Activated T-helper 9 cell treated with anti-CD3 and anti-CD28 coated beads, Interleukin-2, amount 50 U/mL, for 16 hours (primary cell): ENCODE measurements at regions not wholly inside any gene's neighbourhood (a gene's known extent, or its start where the extent isn't known, plus 50 kb on each side); places are given as distances from the start of the nearest gene placed in this dataset.
"Not testable (repeated sequence)": the region's sequence is repeated elsewhere in the genome, so short reads cannot be mapped to it uniquely, and the experiment has no call there.

ENCODE experiments used
- DNase-seq: peaks from one replicate; pipeline ENCODE4 v3.0.0-alpha.2; 2020; ENCODE audit warnings: low read depth

GRCh38 chr1:194067772-194068171 lies 881.4 kb upstream of the B3GALT2 start:
- DNase-seq, result no peak

- DNase-seq, result no peak
Measured at GRCh38 chr1:194062962-194063361, 876.5 kb upstream of the B3GALT2 start.

- no peak for DNase-seq
Measured at GRCh38 chr1:194062526-194062925, 876.1 kb upstream of the B3GALT2 start.

- DNase-seq, result no peak
Measured at GRCh38 chr1:194060481-194060880, 874.1 kb upstream of the B3GALT2 start.

- not testable (repeated sequence) for DNase-seq
Measured at GRCh38 chr1:194058268-194058667, 871.9 kb upstream of the B3GALT2 start.

- DNase-seq, result no peak
Measured at GRCh38 chr1:194056169-194056568, 869.8 kb upstream of the B3GALT2 start.

- DNase-seq, result no peak
Measured at GRCh38 chr1:194055536-194055935, 869.1 kb upstream of the B3GALT2 start.

GRCh38 chr1:194052514-194053338 lies 866.3 kb upstream of the B3GALT2 start:
- DNase-seq, result no peak

GRCh38 chr1:194047921-194048320 lies 861.5 kb upstream of the B3GALT2 start:
- no peak for DNase-seq

- DNase-seq, result no peak
Measured at GRCh38 chr1:194047206-194047605, 860.8 kb upstream of the B3GALT2 start.

- DNase-seq, result no peak
Measured at GRCh38 chr1:194045416-194045815, 859.0 kb upstream of the B3GALT2 start.

- DNase-seq, result no peak
Measured at GRCh38 chr1:194044892-194045291, 858.5 kb upstream of the B3GALT2 start.

GRCh38 chr1:194043984-194044755 lies 857.8 kb upstream of the B3GALT2 start:
- no peak for DNase-seq

GRCh38 chr1:194042736-194043135 lies 856.3 kb upstream of the B3GALT2 start:
- DNase-seq, result no peak

- DNase-seq, result no peak
Measured at GRCh38 chr1:194040496-194040895, 854.1 kb upstream of the B3GALT2 start.

GRCh38 chr1:194039578-194039977 lies 853.2 kb upstream of the B3GALT2 start:
- no peak for DNase-seq

- DNase-seq, result no peak
Measured at GRCh38 chr1:194033646-194034045, 847.2 kb upstream of the B3GALT2 start.

- DNase-seq, result no peak
Measured at GRCh38 chr1:194028002-194028401, 841.6 kb upstream of the B3GALT2 start.

- no peak for DNase-seq
Measured at GRCh38 chr1:194026422-194026821, 840.0 kb upstream of the B3GALT2 start.

- no peak for DNase-seq
Measured at GRCh38 chr1:194024659-194025058, 838.2 kb upstream of the B3GALT2 start.

GRCh38 chr1:194014014-194014413 lies 827.6 kb upstream of the B3GALT2 start:
- no peak for DNase-seq

GRCh38 chr1:194013561-194013960 lies 827.1 kb upstream of the B3GALT2 start:
- no peak for DNase-seq

- no peak for DNase-seq
Measured at GRCh38 chr1:194004146-194004545, 817.7 kb upstream of the B3GALT2 start.
